ENCODE measurements at regions not wholly inside any gene's neighbourhood (a gene's known extent, or its start where the extent isn't known, plus 50 kb on each side); places are given as distances from the start of the nearest gene placed in this dataset.
A peak's percentile ranks its signal among the peaks of the same experiment; 100 is the strongest.

DNA sequence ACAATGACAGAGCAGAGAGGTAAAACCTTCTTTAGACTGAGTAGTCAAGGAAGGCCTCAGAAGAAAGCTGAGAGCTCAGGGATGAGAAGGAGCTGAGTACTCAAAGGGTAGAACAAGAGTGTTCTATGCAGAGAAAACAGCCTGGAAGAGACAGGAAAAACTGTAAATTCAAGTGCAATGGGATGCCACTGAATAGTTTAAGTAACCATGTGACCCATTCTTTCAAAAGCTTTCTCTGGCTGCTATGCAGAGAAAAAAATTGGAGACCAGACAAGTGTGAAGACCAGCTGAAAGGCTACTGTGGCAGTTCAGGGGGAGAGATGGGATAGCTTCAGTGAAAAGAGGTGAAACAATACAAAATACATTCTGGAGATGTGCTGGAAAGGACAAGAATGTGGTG lies 61.3 kb upstream of the RNF38 start:
- no peak for DNase-seq

DNA sequence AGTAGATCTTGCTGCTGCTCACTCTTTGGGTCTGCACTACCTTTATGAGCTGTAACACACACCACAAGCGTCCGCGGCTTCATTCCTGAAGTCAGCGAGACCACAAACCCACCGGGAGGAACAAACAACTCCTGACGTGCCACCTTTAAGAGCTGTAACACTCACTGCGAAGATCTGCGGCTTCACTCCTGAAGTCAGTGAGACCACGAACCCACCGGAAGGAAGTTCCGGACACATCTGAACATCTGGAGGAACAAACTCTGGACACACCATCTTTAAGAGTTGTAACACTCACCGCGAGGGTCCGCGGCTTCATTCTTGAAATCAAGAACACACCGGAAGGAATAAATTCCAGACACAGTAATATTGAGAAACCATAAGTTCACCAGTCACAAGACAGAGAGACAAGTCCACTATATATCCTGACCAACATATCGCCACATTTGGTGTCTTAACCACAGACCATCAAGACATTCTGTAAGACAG lies 58.4 kb upstream of the RNF38 start:
- DNase-seq: peak; percentile 67

DNA sequence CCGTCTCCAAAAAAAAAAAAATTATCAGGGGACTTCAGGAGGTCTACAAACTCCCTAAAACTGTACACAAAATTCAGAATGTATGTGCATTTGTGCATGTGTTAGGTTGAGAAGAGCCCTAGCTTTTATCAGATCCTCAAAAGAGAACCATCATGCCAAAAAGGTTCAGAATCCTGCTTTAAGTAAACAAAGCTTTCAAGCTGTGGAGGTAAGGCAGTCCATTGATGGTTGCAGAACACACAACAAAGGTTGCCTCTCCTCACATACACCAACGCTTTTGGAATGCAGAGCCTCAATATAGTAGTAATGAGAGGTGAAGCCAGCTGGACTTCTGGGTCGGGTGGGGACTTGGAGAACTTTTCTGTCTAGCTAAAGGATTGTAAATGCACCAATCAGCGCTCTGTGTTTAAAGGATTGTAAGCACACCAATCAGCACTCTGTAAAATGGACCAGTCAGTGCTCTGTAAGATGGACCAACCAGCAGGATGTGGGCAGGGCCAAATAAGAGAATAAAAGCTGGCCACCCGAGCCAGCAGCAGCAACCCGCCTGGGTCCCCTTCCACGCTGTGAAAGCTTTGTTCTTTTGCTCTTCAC lies 57.9 kb upstream of the RNF38 start:
- no peak for DNase-seq

- no peak for DNase-seq
Measured at GRCh38 chr9:36456480-36457065, 56.5 kb upstream of the RNF38 start.

- DNase-seq: no peak
Measured at GRCh38 chr9:36451949-36452348, 51.9 kb upstream of the RNF38 start.

- no peak for DNase-seq
Measured at GRCh38 chr9:36450110-36450732, 50.2 kb upstream of the RNF38 start.

All from activated naive CD4-positive, alpha-beta T cell treated with Interleukin-2 at 50 U/mL for 16 hours (primary cell).